GM23338 (cell line): ENCODE measurements at regions not wholly inside any gene's neighbourhood (a gene's known extent, or its start where the extent isn't known, plus 50 kb on each side); places are given as distances from the start of the nearest gene placed in this dataset.

Experiments used
- ATAC-seq: fragments of 200-7000 bp; cut with Tn5 transposase; 3 replicates; pipeline ENCODE4 v1.9.1; 2020
- DNase-seq: peaks from one replicate; pipeline ENCODE4 v3.0.0-alpha.2; 2015; ENCODE audit warnings: low spot score
- H2AFZ ChIP-seq: fragments of 200-600 bp; sonication (generic); 2 replicates; pipeline ENCODE4 v1.8.0; 2016; ENCODE audit warnings: antibody characterized with exemption, mild to moderate bottlenecking, moderate library complexity
- H3F3A ChIP-seq: fragments of 200-600 bp; sonication (generic); replicated peaks from 2 replicates; pipeline ENCODE4 v1.8.0; 2017; ENCODE audit warnings: antibody characterized with exemption, mixed run types, low read depth
- H3K27ac ChIP-seq: fragments of 200-600 bp; sonication (generic); 2 replicates; pipeline ENCODE4 v1.6.1; 2016; ENCODE audit warnings: low read depth
- H3K27me3 ChIP-seq: fragments of 200-600 bp; sonication (generic); 2 replicates; pipeline ENCODE4 v1.8.0; 2016; ENCODE audit warnings: mild to moderate bottlenecking, mixed run types, moderate library complexity; ENCODE audit not compliant: insufficient read depth
- H3K36me3 ChIP-seq: fragments of 200-600 bp; sonication (generic); 2 replicates; pipeline ENCODE4 v1.8.0; 2016; ENCODE audit warnings: mild to moderate bottlenecking; ENCODE audit not compliant: insufficient read depth
- H3K4me1 ChIP-seq: fragments of 200-600 bp; sonication (generic); 2 replicates; pipeline ENCODE4 v1.8.0; 2016; ENCODE audit warnings: mild to moderate bottlenecking, moderate library complexity; ENCODE audit not compliant: insufficient read depth
- H3K4me2 ChIP-seq: fragments of 200-600 bp; sonication (generic); 2 replicates; pipeline ENCODE4 v1.7.1; 2017; ENCODE audit warnings: mixed run types
- H3K4me3 ChIP-seq: fragments of 200-600 bp; sonication (generic); 2 replicates; pipeline ENCODE4 v1.6.1; 2016; ENCODE audit warnings: mixed run types
- H3K79me2 ChIP-seq: fragments of 200-600 bp; sonication (generic); replicated peaks from 2 replicates; pipeline ENCODE4 v1.8.0; 2017; ENCODE audit warnings: mild to moderate bottlenecking; ENCODE audit not compliant: insufficient read depth
- H3K9me2 ChIP-seq: fragments of 200-600 bp; sonication (generic); 2 replicates; pipeline ENCODE4 v1.8.0; 2017; ENCODE audit not compliant: insufficient read depth
- H4K20me1 ChIP-seq: fragments of 200-600 bp; sonication (generic); replicated peaks from 2 replicates; pipeline ENCODE4 v1.8.0; 2017; ENCODE audit warnings: mild to moderate bottlenecking; ENCODE audit not compliant: insufficient read depth
- H3K27ac Mint-ChIP-seq: 2 replicates; pipeline ENCODE4 v1.8.0; 2020; ENCODE audit warnings: inconsistent platforms, mild to moderate bottlenecking, moderate library complexity, mixed read lengths
- H3K27me3 Mint-ChIP-seq: 3 replicates; pipeline ENCODE4 v1.8.0; 2022; ENCODE audit warnings: low read depth, mild to moderate bottlenecking, moderate library complexity, mixed read lengths, inconsistent platforms; ENCODE audit not compliant: insufficient read depth, poor library complexity
- H3K36me3 Mint-ChIP-seq: 3 replicates; pipeline ENCODE4 v1.8.0; 2021; ENCODE audit warnings: low read depth, mild to moderate bottlenecking, inconsistent platforms, moderate library complexity, mixed read lengths
- H3K4me1 Mint-ChIP-seq: 3 replicates; pipeline ENCODE4 v1.8.0; 2020; ENCODE audit warnings: mild to moderate bottlenecking, inconsistent platforms, mixed read lengths
- H3K4me3 Mint-ChIP-seq: 3 replicates; pipeline ENCODE4 v1.8.0; 2021; ENCODE audit warnings: moderate library complexity, mild to moderate bottlenecking, inconsistent platforms, mixed read lengths
- H3K9me3 Mint-ChIP-seq: 3 replicates; pipeline ENCODE4 v1.8.0; 2020; ENCODE audit warnings: moderate library complexity, mild to moderate bottlenecking, inconsistent platforms, mixed read lengths
- CREB1 ChIP-seq: fragments of 250-450 bp; sonication (Bioruptor Pico); IDR thresholded peaks from 2 replicates; pipeline ENCODE4 v1.5.0; 2020; ENCODE audit warnings: low read depth, mild to moderate bottlenecking, moderate library complexity
- ETS1 ChIP-seq: IDR thresholded peaks from 2 replicates; pipeline ENCODE4 v1.6.1; 2016; ENCODE audit warnings: antibody characterized with exemption
- EZH2phosphoT487 ChIP-seq: fragments of 200-600 bp; sonication (generic); IDR thresholded peaks from one replicate; pipeline ENCODE4 v1.8.1; 2018; ENCODE audit warnings: antibody characterized with exemption; ENCODE audit not compliant: unreplicated experiment
- JUNB ChIP-seq: IDR thresholded peaks from one replicate; pipeline ENCODE4 v1.6.1; 2016; ENCODE audit warnings: antibody characterized with exemption; ENCODE audit not compliant: unreplicated experiment
- NANOG ChIP-seq: IDR thresholded peaks from 2 replicates; pipeline ENCODE4 v1.6.1; 2016; ENCODE audit warnings: antibody characterized with exemption, borderline replicate concordance
- POLR2AphosphoS5 ChIP-seq: IDR thresholded peaks from 2 replicates; pipeline ENCODE4 v1.6.1; 2016; ENCODE audit warnings: antibody characterized with exemption, low read depth
- REST ChIP-seq: IDR thresholded peaks from one replicate; pipeline ENCODE4 v1.6.1; 2018; ENCODE audit warnings: antibody characterized with exemption; ENCODE audit not compliant: unreplicated experiment
- ZNF462 ChIP-seq: fragments of 250-450 bp; sonication (Bioruptor Pico); IDR thresholded peaks from 2 replicates; pipeline ENCODE4 v1.5.0; 2020; ENCODE audit warnings: mild to moderate bottlenecking, moderate library complexity

GRCh38 chr11:103633068-103633788 lies 403.2 kb upstream of the DDI1 start:
- DNase-seq (peak; percentile 64), ATAC-seq (peak; percentile 71)
- Histone ChIP-seq H3F3A (no peaks in the 10 kb centered on the region), H3K4me3 (no peak overlapping the region), H4K20me1 (no peaks in the 10 kb centered on the region), H3K79me2 (no peaks in the 10 kb centered on the region), H3K27me3 (no peaks in the 10 kb centered on the region), H3K36me3 (peaks cover 8% of the 10 kb centered on the region; the same call in 1 of the 2 replicates), H3K9me2 (peaks cover 6% of the 10 kb centered on the region; the same call in 1 of the 2 replicates), H3K27ac (peak overlapping the region; percentile 88), H3K4me2 (no peak overlapping the region), H2AFZ (no peak overlapping the region), H3K4me1 (peaks cover 23% of the 10 kb centered on the region)
- Mint-ChIP-seq H3K36me3 (peaks cover 25% of the 10 kb centered on the region), H3K9me3 (peaks cover 26% of the 10 kb centered on the region), H3K4me1 (peaks cover 29% of the 10 kb centered on the region), H3K4me3 (no peak overlapping the region), H3K27me3 (no peaks in the 10 kb centered on the region), H3K27ac (peak overlapping the region; percentile 84)
- TF ChIP-seq NANOG (peak; percentile 92), EZH2phosphoT487 (no peak)

GRCh38 chr11:103633819-103634590 lies 402.4 kb upstream of the DDI1 start:
- Histone ChIP-seq H3K36me3 (peaks cover 8% of the 10 kb centered on the region; the same call in 1 of the 2 replicates), H3F3A (no peaks in the 10 kb centered on the region), H2AFZ (no peak overlapping the region), H3K79me2 (no peaks in the 10 kb centered on the region), H3K4me2 (0 out of 2 replicates have a peak overlapping the region, but pooled peaks have one; percentile 8), H3K27ac (peak overlapping the region; percentile 48; the same call in 1 of the 2 replicates), H3K27me3 (no peaks in the 10 kb centered on the region), H3K9me2 (peaks cover 6% of the 10 kb centered on the region; the same call in 1 of the 2 replicates), H4K20me1 (no peaks in the 10 kb centered on the region), H3K4me1 (peaks cover 27% of the 10 kb centered on the region), H3K4me3 (no peak overlapping the region)
- H3K4me3 Mint-ChIP-seq, result no peak overlapping the region
- peak overlapping the region; percentile 50; the same call in 1 of the 2 replicates for H3K27ac Mint-ChIP-seq
- DNase-seq (no peak), ATAC-seq (no peak)
- H3K9me3 Mint-ChIP-seq, result peaks cover 26% of the 10 kb centered on the region
- H3K27me3 Mint-ChIP-seq, result no peaks in the 10 kb centered on the region
- peaks cover 36% of the 10 kb centered on the region for H3K4me1 Mint-ChIP-seq
- peaks cover 26% of the 10 kb centered on the region for H3K36me3 Mint-ChIP-seq
- TF ChIP-seq REST (no peak), ZNF462 (CRISPR knock-in tag) (no peak), EZH2phosphoT487 (no peak), JUNB (no peak), ETS1 (no peak), CREB1 (CRISPR knock-in tag) (no peak), POLR2AphosphoS5 (no peak)
